Endothelial cell of umbilical vein (primary cell): ENCODE measurements at regions not wholly inside any gene's neighbourhood (a gene's known extent, or its start where the extent isn't known, plus 50 kb on each side); places are given as distances from the start of the nearest gene placed in this dataset.

Experiments used
- CTCF ChIP-seq, 2 donors: IDR thresholded peaks; 1 replicate in 1 of 2; 2 replicates in 1 of 2; pipeline ENCODE4 v1.5.1; 2011; ENCODE audit warnings: low read length in 2 of 2, mild to moderate bottlenecking in 2 of 2, moderate library complexity in 2 of 2, control low read depth in 1 of 2, inconsistent platforms in 1 of 2, low read depth in 1 of 2; ENCODE audit not compliant: insufficient read depth in 1 of 2; ENCODE audit errors: extremely low read depth in 1 of 2
- EZH2 ChIP-seq: IDR thresholded peaks from 2 replicates; pipeline ENCODE4 v1.6.1; 2012; ENCODE audit warnings: borderline replicate concordance, low read depth, mild to moderate bottlenecking, moderate library complexity, low read length, inconsistent platforms; ENCODE audit not compliant: severe bottlenecking
- FOS ChIP-seq: IDR thresholded peaks from 2 replicates; pipeline ENCODE4 v1.6.1; 2011; ENCODE audit warnings: mild to moderate bottlenecking, low read length, moderate library complexity, borderline replicate concordance; ENCODE audit not compliant: insufficient read depth
- GATA2 ChIP-seq: IDR thresholded peaks from 2 replicates; pipeline ENCODE4 v1.7.0; 2011; ENCODE audit warnings: low read depth, mild to moderate bottlenecking, moderate library complexity, mixed read lengths, low read length; ENCODE audit not compliant: insufficient read length, insufficient read depth
- JUN ChIP-seq: IDR thresholded peaks from 2 replicates; pipeline ENCODE4 v1.6.1; 2011; ENCODE audit warnings: borderline replicate concordance, low read depth; ENCODE audit not compliant: insufficient read length, insufficient read depth
- MAX ChIP-seq: IDR thresholded peaks from 2 replicates; pipeline ENCODE4 v1.6.1; 2011; ENCODE audit not compliant: insufficient read depth, insufficient read length
- MYC ChIP-seq: IDR thresholded peaks from one replicate; pipeline ENCODE4 v1.6.1; 2011; ENCODE audit warnings: mild to moderate bottlenecking, low read depth, low read length
- POLR2A ChIP-seq: IDR thresholded peaks from 2 replicates; pipeline ENCODE4 v1.6.1; 2012; ENCODE audit warnings: low read depth, mild to moderate bottlenecking, control low read depth, low read length
- POLR2AphosphoS5 ChIP-seq: IDR thresholded peaks from 2 replicates; pipeline ENCODE4 v1.6.1; 2012; ENCODE audit warnings: low read depth, mild to moderate bottlenecking, control low read depth, low read length, moderate library complexity; ENCODE audit not compliant: insufficient read depth

GRCh38 chr15:93820566-93820965 lies 410.8 kb upstream of the MCTP2 start:
- TF ChIP-seq CTCF (IDR thresholded peaks at IDR 0.05; ENCODE audit: extremely low read depth in 1 of 2, insufficient read depth in 1 of 2, low read depth in 1 of 2, low read length in 2 of 2) (no peak), POLR2A (no peak), MYC (no peak), EZH2 (no peak), POLR2AphosphoS5 (no peak), MAX (no peak), GATA2 (no peak), FOS (no peak), JUN (no peak)
